Heart left ventricle (tissue), 13 donors: ENCODE measurements at regions not wholly inside any gene's neighbourhood (a gene's known extent, or its start where the extent isn't known, plus 50 kb on each side); places are given as distances from the start of the nearest gene placed in this dataset.

Experiments
- POLR2A ChIP-seq, 2 donors: fragments of 450-650 bp; IDR thresholded peaks; one replicate each; pipeline ENCODE4 v1.6.1; 2017; ENCODE audit warnings: antibody characterized with exemption in 2 of 2, mild to moderate bottlenecking in 2 of 2, moderate library complexity in 2 of 2
- TF ChIP-seq, protein P1 (sequence below), 12 donors: fragments of 200-600 bp; sonication (generic) in 4 of 12; IDR thresholded peaks; one replicate each; pipeline versions ENCODE4 v1.5.0 to v1.8.0; 2018 to 2022; ENCODE audit warnings: antibody characterized with exemption in 12 of 12, mild to moderate bottlenecking in 5 of 12
- donor health status: ischemic (EF 13 %, LVEDD 7.1; RV severe dilation, severe dysfunction).
- donor health status: DM: no; HTN: yes; CAD: no.
- donor health status: DM: no; HTN: no; CAD: no.
- donor health status: ischemic (EF 25% LVEDD 6.9; RV normal size, moderate dysfunction).
- donor health status: ischemic (EF 25% LVEDD 5.7; RV mildly dilated, moderate dysfunction).
- donor health status: ischemic (EF 35%, LVEDD 5.7; RV mildly dilated, moderate dysfunction).
- donor health status: nonischemic (EF 11% LVEDD 7.7; RV severe dilation, severe dysfunction).
- donor health status: DM: yes; HTN: yes; CAD: no.
- donor health status: PGD.
- donor health status: ischemic (EF 29% LVEDD 5.4; RV normal size, mild dysfunction).
- donor health status: nonischemic (EF 23%, LVEDD 6.1; RV moderate dilation, normal function).

DNA sequence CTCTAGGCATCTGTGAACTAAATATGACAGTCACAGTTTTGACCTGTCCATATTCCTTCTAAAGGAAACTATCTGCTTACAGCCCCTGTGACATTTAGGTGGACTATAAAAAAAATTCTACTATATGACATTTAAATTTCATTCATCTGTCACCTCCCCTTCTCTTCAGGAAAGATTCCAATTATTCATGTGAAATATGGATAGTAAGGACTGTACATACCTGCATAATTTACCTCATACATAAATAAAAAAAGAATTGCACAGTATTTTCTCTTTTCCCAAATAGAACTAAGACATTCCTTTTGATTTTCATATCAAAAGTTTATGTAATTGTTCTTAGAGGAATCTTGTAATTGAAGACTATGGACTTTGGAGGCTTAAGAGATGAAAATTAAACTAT is 192.3 kb upstream of the GRIN3A start:
- TF ChIP-seq, protein P1, sequence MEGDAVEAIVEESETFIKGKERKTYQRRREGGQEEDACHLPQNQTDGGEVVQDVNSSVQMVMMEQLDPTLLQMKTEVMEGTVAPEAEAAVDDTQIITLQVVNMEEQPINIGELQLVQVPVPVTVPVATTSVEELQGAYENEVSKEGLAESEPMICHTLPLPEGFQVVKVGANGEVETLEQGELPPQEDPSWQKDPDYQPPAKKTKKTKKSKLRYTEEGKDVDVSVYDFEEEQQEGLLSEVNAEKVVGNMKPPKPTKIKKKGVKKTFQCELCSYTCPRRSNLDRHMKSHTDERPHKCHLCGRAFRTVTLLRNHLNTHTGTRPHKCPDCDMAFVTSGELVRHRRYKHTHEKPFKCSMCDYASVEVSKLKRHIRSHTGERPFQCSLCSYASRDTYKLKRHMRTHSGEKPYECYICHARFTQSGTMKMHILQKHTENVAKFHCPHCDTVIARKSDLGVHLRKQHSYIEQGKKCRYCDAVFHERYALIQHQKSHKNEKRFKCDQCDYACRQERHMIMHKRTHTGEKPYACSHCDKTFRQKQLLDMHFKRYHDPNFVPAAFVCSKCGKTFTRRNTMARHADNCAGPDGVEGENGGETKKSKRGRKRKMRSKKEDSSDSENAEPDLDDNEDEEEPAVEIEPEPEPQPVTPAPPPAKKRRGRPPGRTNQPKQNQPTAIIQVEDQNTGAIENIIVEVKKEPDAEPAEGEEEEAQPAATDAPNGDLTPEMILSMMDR (IDR thresholded peaks at IDR 0.05), result no peak
- no peak for TF ChIP-seq POLR2A (IDR thresholded peaks at IDR 0.05)
